ENCODE measurements at regions not wholly inside any gene's neighbourhood (a gene's known extent, or its start where the extent isn't known, plus 50 kb on each side); places are given as distances from the start of the nearest gene placed in this dataset.
A peak's percentile ranks its signal among the peaks of the same experiment; 100 is the strongest.

DNA sequence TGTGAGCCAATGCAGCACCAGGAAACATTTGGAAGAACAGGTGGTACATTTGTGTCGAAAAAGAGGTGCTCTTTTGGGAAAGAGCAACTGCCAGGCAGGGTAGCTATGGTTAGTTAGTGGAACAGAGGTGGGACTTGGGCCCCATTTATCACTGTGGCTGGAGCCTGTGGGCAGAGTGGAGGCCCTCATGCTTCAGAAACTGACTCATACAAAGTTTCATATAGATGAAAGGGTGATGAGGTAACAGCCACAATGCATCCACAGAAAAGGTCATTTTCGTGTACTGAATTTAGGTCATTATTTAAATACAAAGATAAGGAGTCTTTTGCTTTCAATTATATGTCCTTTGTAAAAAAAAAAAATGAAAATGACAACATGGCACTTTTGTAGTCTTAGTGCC lies 76.4 kb upstream of the HS3ST5 start:
- ATAC-seq = no peak
- peak overlapping the region; percentile 84 for H3K27ac Mint-ChIP-seq
- no peaks in the 10 kb centered on the region for H3K27me3 Mint-ChIP-seq (ENCODE audit: low read depth)
- peak overlapping the region; percentile 93; the same call in 1 of the 2 replicates for H3K4me3 Mint-ChIP-seq
- DNase-seq (ENCODE audit: low spot score) = no peak
- H3K4me1 Mint-ChIP-seq = peaks cover 81% of the 10 kb centered on the region
- CTCF ChIA-PET = interaction anchor here (1.0 kb wide), 1 partner anchor 75 kb away, joined by 6 read pairs; no protein-coding TSS in a partner anchor
- POLR2A ChIA-PET = no interaction called here
- no peak for TF ChIP-seq ZBTB21 (CRISPR knock-in tag; IDR thresholded peaks at IDR 0.05; ENCODE audit: borderline replicate concordance)
- TF ChIP-seq GABPB1 (CRISPR knock-in tag; IDR thresholded peaks at IDR 0.05) = no peak
- TF ChIP-seq, protein P1, sequence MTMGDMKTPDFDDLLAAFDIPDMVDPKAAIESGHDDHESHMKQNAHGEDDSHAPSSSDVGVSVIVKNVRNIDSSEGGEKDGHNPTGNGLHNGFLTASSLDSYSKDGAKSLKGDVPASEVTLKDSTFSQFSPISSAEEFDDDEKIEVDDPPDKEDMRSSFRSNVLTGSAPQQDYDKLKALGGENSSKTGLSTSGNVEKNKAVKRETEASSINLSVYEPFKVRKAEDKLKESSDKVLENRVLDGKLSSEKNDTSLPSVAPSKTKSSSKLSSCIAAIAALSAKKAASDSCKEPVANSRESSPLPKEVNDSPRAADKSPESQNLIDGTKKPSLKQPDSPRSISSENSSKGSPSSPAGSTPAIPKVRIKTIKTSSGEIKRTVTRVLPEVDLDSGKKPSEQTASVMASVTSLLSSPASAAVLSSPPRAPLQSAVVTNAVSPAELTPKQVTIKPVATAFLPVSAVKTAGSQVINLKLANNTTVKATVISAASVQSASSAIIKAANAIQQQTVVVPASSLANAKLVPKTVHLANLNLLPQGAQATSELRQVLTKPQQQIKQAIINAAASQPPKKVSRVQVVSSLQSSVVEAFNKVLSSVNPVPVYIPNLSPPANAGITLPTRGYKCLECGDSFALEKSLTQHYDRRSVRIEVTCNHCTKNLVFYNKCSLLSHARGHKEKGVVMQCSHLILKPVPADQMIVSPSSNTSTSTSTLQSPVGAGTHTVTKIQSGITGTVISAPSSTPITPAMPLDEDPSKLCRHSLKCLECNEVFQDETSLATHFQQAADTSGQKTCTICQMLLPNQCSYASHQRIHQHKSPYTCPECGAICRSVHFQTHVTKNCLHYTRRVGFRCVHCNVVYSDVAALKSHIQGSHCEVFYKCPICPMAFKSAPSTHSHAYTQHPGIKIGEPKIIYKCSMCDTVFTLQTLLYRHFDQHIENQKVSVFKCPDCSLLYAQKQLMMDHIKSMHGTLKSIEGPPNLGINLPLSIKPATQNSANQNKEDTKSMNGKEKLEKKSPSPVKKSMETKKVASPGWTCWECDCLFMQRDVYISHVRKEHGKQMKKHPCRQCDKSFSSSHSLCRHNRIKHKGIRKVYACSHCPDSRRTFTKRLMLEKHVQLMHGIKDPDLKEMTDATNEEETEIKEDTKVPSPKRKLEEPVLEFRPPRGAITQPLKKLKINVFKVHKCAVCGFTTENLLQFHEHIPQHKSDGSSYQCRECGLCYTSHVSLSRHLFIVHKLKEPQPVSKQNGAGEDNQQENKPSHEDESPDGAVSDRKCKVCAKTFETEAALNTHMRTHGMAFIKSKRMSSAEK (CRISPR knock-in tag; IDR thresholded peaks at IDR 0.05; ENCODE audit: borderline replicate concordance) = no peak
- TF ChIP-seq, protein P2, sequence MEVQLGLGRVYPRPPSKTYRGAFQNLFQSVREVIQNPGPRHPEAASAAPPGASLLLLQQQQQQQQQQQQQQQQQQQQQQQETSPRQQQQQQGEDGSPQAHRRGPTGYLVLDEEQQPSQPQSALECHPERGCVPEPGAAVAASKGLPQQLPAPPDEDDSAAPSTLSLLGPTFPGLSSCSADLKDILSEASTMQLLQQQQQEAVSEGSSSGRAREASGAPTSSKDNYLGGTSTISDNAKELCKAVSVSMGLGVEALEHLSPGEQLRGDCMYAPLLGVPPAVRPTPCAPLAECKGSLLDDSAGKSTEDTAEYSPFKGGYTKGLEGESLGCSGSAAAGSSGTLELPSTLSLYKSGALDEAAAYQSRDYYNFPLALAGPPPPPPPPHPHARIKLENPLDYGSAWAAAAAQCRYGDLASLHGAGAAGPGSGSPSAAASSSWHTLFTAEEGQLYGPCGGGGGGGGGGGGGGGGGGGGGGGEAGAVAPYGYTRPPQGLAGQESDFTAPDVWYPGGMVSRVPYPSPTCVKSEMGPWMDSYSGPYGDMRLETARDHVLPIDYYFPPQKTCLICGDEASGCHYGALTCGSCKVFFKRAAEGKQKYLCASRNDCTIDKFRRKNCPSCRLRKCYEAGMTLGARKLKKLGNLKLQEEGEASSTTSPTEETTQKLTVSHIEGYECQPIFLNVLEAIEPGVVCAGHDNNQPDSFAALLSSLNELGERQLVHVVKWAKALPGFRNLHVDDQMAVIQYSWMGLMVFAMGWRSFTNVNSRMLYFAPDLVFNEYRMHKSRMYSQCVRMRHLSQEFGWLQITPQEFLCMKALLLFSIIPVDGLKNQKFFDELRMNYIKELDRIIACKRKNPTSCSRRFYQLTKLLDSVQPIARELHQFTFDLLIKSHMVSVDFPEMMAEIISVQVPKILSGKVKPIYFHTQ (CRISPR knock-in tag; IDR thresholded peaks at IDR 0.05) = no peak
- TF ChIP-seq MYBL2 (CRISPR knock-in tag; IDR thresholded peaks at IDR 0.05) = no peak
- TF ChIP-seq NR1H2 (CRISPR knock-in tag; IDR thresholded peaks at IDR 0.05) = no peak
- no peak for TF ChIP-seq JAZF1 (CRISPR knock-in tag; IDR thresholded peaks at IDR 0.05)
- TF ChIP-seq, protein P3, sequence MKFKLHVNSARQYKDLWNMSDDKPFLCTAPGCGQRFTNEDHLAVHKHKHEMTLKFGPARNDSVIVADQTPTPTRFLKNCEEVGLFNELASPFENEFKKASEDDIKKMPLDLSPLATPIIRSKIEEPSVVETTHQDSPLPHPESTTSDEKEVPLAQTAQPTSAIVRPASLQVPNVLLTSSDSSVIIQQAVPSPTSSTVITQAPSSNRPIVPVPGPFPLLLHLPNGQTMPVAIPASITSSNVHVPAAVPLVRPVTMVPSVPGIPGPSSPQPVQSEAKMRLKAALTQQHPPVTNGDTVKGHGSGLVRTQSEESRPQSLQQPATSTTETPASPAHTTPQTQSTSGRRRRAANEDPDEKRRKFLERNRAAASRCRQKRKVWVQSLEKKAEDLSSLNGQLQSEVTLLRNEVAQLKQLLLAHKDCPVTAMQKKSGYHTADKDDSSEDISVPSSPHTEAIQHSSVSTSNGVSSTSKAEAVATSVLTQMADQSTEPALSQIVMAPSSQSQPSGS (CRISPR knock-in tag; IDR thresholded peaks at IDR 0.05; ENCODE audit: borderline replicate concordance, low read depth) = no peak
- no peak for TF ChIP-seq PRRX2 (CRISPR knock-in tag; IDR thresholded peaks at IDR 0.05)
- TF ChIP-seq, protein P4, sequence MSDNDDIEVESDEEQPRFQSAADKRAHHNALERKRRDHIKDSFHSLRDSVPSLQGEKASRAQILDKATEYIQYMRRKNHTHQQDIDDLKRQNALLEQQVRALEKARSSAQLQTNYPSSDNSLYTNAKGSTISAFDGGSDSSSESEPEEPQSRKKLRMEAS (CRISPR knock-in tag; IDR thresholded peaks at IDR 0.05) = no peak
- H3K9me3 Mint-ChIP-seq = no peaks in the 10 kb centered on the region
- peaks cover 55% of the 10 kb centered on the region for H3K36me3 Mint-ChIP-seq

DNA sequence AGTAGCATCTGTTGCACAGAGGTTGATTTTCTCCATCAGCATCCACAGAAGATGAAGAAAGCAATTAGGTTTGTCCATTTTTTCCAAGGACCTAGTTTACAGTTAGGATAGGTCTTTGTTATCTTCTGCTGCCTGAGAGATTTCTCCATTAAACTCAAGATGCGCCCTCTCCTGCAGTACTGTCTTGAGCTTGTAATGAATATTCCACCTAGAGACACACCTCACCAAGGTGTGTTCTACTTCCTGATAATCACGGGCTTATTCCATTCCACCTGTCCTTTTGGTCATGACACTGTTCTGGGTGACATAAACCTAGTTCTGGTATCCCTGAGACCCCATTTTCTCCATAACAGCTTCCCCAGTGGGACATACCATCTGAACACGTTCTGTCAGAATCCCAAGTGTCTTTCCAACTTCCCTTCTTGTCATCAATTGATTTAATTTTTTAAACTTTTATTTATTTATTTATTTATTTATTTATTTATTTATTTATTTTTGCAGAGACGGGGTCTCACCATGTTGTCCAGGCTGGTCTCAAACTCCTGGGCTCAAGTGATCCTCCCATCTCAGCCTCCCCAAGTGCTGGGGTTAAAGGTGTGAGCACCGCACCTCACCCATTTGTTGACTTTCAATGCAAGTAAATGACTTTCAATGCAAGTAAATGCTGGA lies 75.6 kb upstream of the HS3ST5 start:
- H3K4me3 Mint-ChIP-seq = 0 out of 2 replicates have a peak overlapping the region, but pooled peaks have one; percentile 93
- POLR2A ChIA-PET = no interaction called here
- H3K4me1 Mint-ChIP-seq = peaks cover 78% of the 10 kb centered on the region
- TF ChIP-seq, protein P5, sequence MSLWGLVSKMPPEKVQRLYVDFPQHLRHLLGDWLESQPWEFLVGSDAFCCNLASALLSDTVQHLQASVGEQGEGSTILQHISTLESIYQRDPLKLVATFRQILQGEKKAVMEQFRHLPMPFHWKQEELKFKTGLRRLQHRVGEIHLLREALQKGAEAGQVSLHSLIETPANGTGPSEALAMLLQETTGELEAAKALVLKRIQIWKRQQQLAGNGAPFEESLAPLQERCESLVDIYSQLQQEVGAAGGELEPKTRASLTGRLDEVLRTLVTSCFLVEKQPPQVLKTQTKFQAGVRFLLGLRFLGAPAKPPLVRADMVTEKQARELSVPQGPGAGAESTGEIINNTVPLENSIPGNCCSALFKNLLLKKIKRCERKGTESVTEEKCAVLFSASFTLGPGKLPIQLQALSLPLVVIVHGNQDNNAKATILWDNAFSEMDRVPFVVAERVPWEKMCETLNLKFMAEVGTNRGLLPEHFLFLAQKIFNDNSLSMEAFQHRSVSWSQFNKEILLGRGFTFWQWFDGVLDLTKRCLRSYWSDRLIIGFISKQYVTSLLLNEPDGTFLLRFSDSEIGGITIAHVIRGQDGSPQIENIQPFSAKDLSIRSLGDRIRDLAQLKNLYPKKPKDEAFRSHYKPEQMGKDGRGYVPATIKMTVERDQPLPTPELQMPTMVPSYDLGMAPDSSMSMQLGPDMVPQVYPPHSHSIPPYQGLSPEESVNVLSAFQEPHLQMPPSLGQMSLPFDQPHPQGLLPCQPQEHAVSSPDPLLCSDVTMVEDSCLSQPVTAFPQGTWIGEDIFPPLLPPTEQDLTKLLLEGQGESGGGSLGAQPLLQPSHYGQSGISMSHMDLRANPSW (CRISPR knock-in tag; conservative IDR thresholded peaks at IDR 0.05; ENCODE audit: low read depth) = no peak
- TF ChIP-seq EMX1 (CRISPR knock-in tag; IDR thresholded peaks at IDR 0.05) = no peak
- TF ChIP-seq, protein P6, sequence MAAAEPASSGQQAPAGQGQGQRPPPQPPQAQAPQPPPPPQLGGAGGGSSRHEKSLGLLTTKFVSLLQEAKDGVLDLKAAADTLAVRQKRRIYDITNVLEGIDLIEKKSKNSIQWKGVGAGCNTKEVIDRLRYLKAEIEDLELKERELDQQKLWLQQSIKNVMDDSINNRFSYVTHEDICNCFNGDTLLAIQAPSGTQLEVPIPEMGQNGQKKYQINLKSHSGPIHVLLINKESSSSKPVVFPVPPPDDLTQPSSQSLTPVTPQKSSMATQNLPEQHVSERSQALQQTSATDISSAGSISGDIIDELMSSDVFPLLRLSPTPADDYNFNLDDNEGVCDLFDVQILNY (CRISPR knock-in tag; IDR thresholded peaks at IDR 0.05) = no peak
- TF ChIP-seq, protein P1 (CRISPR knock-in tag; IDR thresholded peaks at IDR 0.05; ENCODE audit: borderline replicate concordance) = no peak
- no peak for TF ChIP-seq FOXP1 (CRISPR knock-in tag; IDR thresholded peaks at IDR 0.05; ENCODE audit: borderline replicate concordance)
- TF ChIP-seq, protein P7, sequence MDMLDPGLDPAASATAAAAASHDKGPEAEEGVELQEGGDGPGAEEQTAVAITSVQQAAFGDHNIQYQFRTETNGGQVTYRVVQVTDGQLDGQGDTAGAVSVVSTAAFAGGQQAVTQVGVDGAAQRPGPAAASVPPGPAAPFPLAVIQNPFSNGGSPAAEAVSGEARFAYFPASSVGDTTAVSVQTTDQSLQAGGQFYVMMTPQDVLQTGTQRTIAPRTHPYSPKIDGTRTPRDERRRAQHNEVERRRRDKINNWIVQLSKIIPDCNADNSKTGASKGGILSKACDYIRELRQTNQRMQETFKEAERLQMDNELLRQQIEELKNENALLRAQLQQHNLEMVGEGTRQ (CRISPR knock-in tag; IDR thresholded peaks at IDR 0.05) = no peak

More for the DNA sequence above, 75.6 kb upstream of the HS3ST5 start:
- Mint-ChIP-seq H3K27me3 (ENCODE audit: low read depth) (no peaks in the 10 kb centered on the region), H3K27ac (peak overlapping the region; percentile 84), H3K9me3 (no peaks in the 10 kb centered on the region), H3K36me3 (peaks cover 52% of the 10 kb centered on the region)
- no peak for DNase-seq (ENCODE audit: low spot score)
- CTCF ChIA-PET = no interaction called here
- ATAC-seq = no peak
